22Rv1 (cell line): ENCODE measurements at regions not wholly inside any gene's neighbourhood (a gene's known extent, or its start where the extent isn't known, plus 50 kb on each side); places are given as distances from the start of the nearest gene placed in this dataset.

ENCODE experiments used
- ZFX ChIP-seq: fragments of 450-650 bp; IDR thresholded peaks from 2 replicates; pipeline ENCODE4 v1.6.1; 2017; ENCODE audit warnings: antibody characterized with exemption, borderline replicate concordance
- TF ChIP-seq, protein P1 (sequence below): fragments of 450-650 bp; IDR thresholded peaks from 2 replicates; pipeline ENCODE4 v1.5.1; 2017; ENCODE audit warnings: mild to moderate bottlenecking

DNA sequence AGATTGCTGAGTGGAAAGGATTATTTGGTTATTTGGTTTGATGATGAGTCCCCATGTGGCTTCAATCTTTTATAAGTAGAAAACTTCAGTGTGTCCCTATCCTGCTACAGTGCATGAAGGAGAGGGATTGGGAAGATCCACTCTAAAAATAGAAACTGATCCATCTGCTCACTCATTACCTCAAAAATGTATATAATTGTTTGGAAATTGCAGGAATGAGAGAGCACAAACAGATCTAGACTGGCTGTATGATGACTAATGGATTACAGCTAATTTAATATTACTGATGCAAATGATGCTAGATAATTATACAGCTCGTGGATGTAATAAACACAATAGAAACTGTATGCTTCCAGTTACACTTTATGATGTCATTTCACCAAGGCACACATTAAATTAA lies 625.3 kb upstream of the PRR20A start:
- TF ChIP-seq, protein P1, sequence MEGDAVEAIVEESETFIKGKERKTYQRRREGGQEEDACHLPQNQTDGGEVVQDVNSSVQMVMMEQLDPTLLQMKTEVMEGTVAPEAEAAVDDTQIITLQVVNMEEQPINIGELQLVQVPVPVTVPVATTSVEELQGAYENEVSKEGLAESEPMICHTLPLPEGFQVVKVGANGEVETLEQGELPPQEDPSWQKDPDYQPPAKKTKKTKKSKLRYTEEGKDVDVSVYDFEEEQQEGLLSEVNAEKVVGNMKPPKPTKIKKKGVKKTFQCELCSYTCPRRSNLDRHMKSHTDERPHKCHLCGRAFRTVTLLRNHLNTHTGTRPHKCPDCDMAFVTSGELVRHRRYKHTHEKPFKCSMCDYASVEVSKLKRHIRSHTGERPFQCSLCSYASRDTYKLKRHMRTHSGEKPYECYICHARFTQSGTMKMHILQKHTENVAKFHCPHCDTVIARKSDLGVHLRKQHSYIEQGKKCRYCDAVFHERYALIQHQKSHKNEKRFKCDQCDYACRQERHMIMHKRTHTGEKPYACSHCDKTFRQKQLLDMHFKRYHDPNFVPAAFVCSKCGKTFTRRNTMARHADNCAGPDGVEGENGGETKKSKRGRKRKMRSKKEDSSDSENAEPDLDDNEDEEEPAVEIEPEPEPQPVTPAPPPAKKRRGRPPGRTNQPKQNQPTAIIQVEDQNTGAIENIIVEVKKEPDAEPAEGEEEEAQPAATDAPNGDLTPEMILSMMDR, result no peak
- TF ChIP-seq ZFX, result no peak
